ENCODE measurements at regions not wholly inside any gene's neighbourhood (a gene's known extent, or its start where the extent isn't known, plus 50 kb on each side); places are given as distances from the start of the nearest gene placed in this dataset.

GRCh38 chr2:174666845-174667244, 69.2 kb upstream of the WIPF1 start:
- TF ChIP-seq CTCF (IDR thresholded peaks at IDR 0.05) (no peak), POLR2A (IDR thresholded peaks at IDR 0.05) (no peak)
